ENCODE measurements at regions not wholly inside any gene's neighbourhood (a gene's known extent, or its start where the extent isn't known, plus 50 kb on each side); places are given as distances from the start of the nearest gene placed in this dataset.

DNA sequence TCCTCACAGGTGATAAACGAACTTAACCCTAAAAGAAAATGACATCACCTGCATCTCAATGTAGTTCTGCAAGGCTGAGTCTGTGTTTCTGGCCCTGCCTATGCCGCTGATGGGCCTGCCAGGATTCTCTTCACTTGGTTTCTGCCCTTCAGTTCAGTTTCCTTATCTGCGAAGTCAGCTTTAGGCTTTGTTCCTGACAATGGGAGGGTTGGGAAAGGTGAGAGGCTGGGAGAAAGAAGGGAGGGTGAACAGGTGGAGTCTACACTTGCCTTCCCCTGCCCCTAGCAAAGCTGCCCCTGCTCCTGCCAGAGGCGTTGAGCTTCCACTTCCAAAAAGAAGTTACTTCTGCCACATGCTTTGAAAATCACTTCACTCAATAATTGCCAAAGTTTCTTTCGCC, 124.0 kb upstream of the APCDD1 start:
- Histone ChIP-seq H3K9ac (ENCODE audit: low read length) (no peak overlapping the region), H3K36me3 (replicated peaks; ENCODE audit: insufficient read depth, low read length) (no peaks in the 10 kb centered on the region), H3K4me2 (ENCODE audit: low read depth, low read length) (no peak overlapping the region), H3K9me3 (replicated peaks; ENCODE audit: insufficient read depth, low read length) (no peaks in the 10 kb centered on the region), H3K4me1 (ENCODE audit: low read length) (no peaks in the 10 kb centered on the region), H3K79me2 (ENCODE audit: low read length) (no peaks in the 10 kb centered on the region), H4K20me1 (ENCODE audit: insufficient read depth, low read length) (no peaks in the 10 kb centered on the region), H3F3A (ENCODE audit: insufficient read depth, low read length) (no peaks in the 10 kb centered on the region), H3K27me3 (replicated peaks; ENCODE audit: insufficient read depth, low read length) (no peaks in the 10 kb centered on the region), H3K4me3 (ENCODE audit: low read length) (no peak overlapping the region), H3K27ac (ENCODE audit: low read length) (no peak overlapping the region), H3K9me2 (replicated peaks; ENCODE audit: insufficient read depth, low read length) (no peaks in the 10 kb centered on the region), H2AFZ (ENCODE audit: low read length) (no peak overlapping the region)
- TF ChIP-seq EZH2phosphoT487 (IDR thresholded peaks at IDR 0.05; ENCODE audit: low read length) (no peak), EZH2 (optimal IDR thresholded peaks at IDR 0.05; ENCODE audit: low read depth, low read length) (no peak)
- TF ChIP-seq, protein P1, sequence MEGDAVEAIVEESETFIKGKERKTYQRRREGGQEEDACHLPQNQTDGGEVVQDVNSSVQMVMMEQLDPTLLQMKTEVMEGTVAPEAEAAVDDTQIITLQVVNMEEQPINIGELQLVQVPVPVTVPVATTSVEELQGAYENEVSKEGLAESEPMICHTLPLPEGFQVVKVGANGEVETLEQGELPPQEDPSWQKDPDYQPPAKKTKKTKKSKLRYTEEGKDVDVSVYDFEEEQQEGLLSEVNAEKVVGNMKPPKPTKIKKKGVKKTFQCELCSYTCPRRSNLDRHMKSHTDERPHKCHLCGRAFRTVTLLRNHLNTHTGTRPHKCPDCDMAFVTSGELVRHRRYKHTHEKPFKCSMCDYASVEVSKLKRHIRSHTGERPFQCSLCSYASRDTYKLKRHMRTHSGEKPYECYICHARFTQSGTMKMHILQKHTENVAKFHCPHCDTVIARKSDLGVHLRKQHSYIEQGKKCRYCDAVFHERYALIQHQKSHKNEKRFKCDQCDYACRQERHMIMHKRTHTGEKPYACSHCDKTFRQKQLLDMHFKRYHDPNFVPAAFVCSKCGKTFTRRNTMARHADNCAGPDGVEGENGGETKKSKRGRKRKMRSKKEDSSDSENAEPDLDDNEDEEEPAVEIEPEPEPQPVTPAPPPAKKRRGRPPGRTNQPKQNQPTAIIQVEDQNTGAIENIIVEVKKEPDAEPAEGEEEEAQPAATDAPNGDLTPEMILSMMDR (IDR thresholded peaks at IDR 0.05; ENCODE audit: low read length), result no peak
- DNase-seq, result no peak

- no peaks in the 10 kb centered on the region for H3K27me3 ChIP-seq (replicated peaks; ENCODE audit: insufficient read depth, low read length)
- no peaks in the 10 kb centered on the region for H4K20me1 ChIP-seq (ENCODE audit: insufficient read depth, low read length)
- no peak for DNase-seq
- no peak overlapping the region for H3K4me2 ChIP-seq (ENCODE audit: low read depth, low read length)
- no peak for TF ChIP-seq EZH2phosphoT487 (IDR thresholded peaks at IDR 0.05; ENCODE audit: low read length)
- TF ChIP-seq, protein P1 (IDR thresholded peaks at IDR 0.05; ENCODE audit: low read length), result no peak
- TF ChIP-seq EZH2 (optimal IDR thresholded peaks at IDR 0.05; ENCODE audit: low read depth, low read length), result no peak
- no peak overlapping the region for H3K27ac ChIP-seq (ENCODE audit: low read length)
- no peaks in the 10 kb centered on the region for H3K4me1 ChIP-seq (ENCODE audit: low read length)
- H3F3A ChIP-seq (ENCODE audit: insufficient read depth, low read length), result no peaks in the 10 kb centered on the region
- H3K9me3 ChIP-seq (replicated peaks; ENCODE audit: insufficient read depth, low read length), result no peaks in the 10 kb centered on the region
- no peaks in the 10 kb centered on the region for H3K9me2 ChIP-seq (replicated peaks; ENCODE audit: insufficient read depth, low read length)
- H3K9ac ChIP-seq (ENCODE audit: low read length), result no peak overlapping the region
- H3K36me3 ChIP-seq (replicated peaks; ENCODE audit: insufficient read depth, low read length), result no peaks in the 10 kb centered on the region
- H2AFZ ChIP-seq (ENCODE audit: low read length), result no peak overlapping the region
- no peaks in the 10 kb centered on the region for H3K79me2 ChIP-seq (ENCODE audit: low read length)
- no peak overlapping the region for H3K4me3 ChIP-seq (ENCODE audit: low read length)
Observed at GRCh38 chr18:10332452-10332851, 122.0 kb upstream of the APCDD1 start.

DNA sequence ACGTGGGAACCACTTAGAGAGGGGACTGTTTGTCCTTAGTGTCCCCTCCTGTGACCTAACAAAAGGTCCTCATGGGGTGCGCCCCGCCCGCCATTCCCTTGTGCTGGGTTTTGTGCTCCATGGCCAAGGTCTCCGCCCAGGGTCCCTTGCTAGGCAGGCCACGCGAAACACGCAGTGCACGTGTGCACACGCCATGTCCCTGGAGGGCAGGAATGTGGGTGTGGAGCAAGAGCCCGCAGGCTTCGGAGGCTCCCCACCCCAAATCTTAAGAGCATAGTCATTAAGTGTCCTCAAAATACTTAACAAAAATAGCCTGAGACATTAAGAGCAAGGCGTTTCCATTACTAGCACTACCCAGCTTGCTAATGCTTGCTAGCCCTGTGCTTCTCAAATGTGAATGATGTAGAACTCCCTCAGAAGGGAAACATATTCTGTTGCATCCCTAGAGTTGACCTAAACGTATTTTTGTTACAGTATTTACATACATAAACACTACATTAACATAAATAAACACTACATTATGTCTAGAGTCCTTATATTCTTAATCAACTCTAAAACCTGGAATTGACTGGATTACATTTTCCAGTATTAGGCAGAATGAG, 117.6 kb upstream of the APCDD1 start:
- Histone ChIP-seq H4K20me1 (ENCODE audit: insufficient read depth, low read length) (no peaks in the 10 kb centered on the region), H3K4me3 (ENCODE audit: low read length) (no peak overlapping the region), H3K36me3 (replicated peaks; ENCODE audit: insufficient read depth, low read length) (no peaks in the 10 kb centered on the region), H2AFZ (ENCODE audit: low read length) (no peak overlapping the region), H3K79me2 (ENCODE audit: low read length) (no peaks in the 10 kb centered on the region), H3K27me3 (replicated peaks; ENCODE audit: insufficient read depth, low read length) (no peaks in the 10 kb centered on the region), H3F3A (ENCODE audit: insufficient read depth, low read length) (no peaks in the 10 kb centered on the region), H3K27ac (ENCODE audit: low read length) (no peak overlapping the region), H3K9me2 (replicated peaks; ENCODE audit: insufficient read depth, low read length) (no peaks in the 10 kb centered on the region), H3K9me3 (replicated peaks; ENCODE audit: insufficient read depth, low read length) (no peaks in the 10 kb centered on the region), H3K4me2 (ENCODE audit: low read depth, low read length) (no peak overlapping the region), H3K9ac (ENCODE audit: low read length) (no peak overlapping the region), H3K4me1 (ENCODE audit: low read length) (no peaks in the 10 kb centered on the region)
- no peak for TF ChIP-seq EZH2 (optimal IDR thresholded peaks at IDR 0.05; ENCODE audit: low read depth, low read length)
- no peak for TF ChIP-seq EZH2phosphoT487 (IDR thresholded peaks at IDR 0.05; ENCODE audit: low read length)
- TF ChIP-seq, protein P1 (IDR thresholded peaks at IDR 0.05; ENCODE audit: low read length), result no peak
- DNase-seq, result no peak

Measured in MM.1S (cell line).